Thoracic aorta (tissue), 2 donors: ENCODE measurements at regions not wholly inside any gene's neighbourhood (a gene's known extent, or its start where the extent isn't known, plus 50 kb on each side); places are given as distances from the start of the nearest gene placed in this dataset.

ENCODE experiments used
- ATAC-seq: fragments of 150-250 bp; one replicate; pipeline ENCODE4 v1.8.0; 2017; ENCODE audit warnings: low read depth; ENCODE audit not compliant: insufficient number of reproducible peaks, low FRiP score
- DNase-seq: peaks from one replicate; pipeline ENCODE4 v3.0.0-alpha.2; 2020; ENCODE audit warnings: low spot score
- H3K27ac ChIP-seq, 2 donors: fragments of 200-600 bp; sonication (generic); 1 replicate in 1 of 2; 2 replicates in 1 of 2; pipeline ENCODE4 v1.5.1; 2016; ENCODE audit warnings: mild to moderate bottlenecking in 2 of 2, moderate library complexity in 2 of 2
- H3K27me3 ChIP-seq: fragments of 200-600 bp; sonication (generic); replicated peaks from 2 replicates; pipeline ENCODE4 v1.6.0; 2016; ENCODE audit warnings: mild to moderate bottlenecking; ENCODE audit not compliant: insufficient read depth
- H3K36me3 ChIP-seq: fragments of 200-600 bp; sonication (generic); one replicate; pipeline ENCODE4 v1.5.1; 2016
- H3K4me1 ChIP-seq, 2 donors: fragments of 200-600 bp; sonication (generic); 1 replicate in 1 of 2; 2 replicates in 1 of 2; pipeline versions ENCODE4 v1.5.1 to v1.6.0; 2016; ENCODE audit warnings: low read depth in 2 of 2, mild to moderate bottlenecking in 1 of 2; ENCODE audit not compliant: control insufficient read depth in 1 of 2
- H3K4me3 ChIP-seq: fragments of 200-600 bp; sonication (generic); 2 replicates; pipeline ENCODE4 v1.5.1; 2016; ENCODE audit warnings: mild to moderate bottlenecking
- H3K9me3 ChIP-seq: fragments of 200-600 bp; sonication (generic); 2 replicates; pipeline ENCODE4 v1.5.1; 2016
- TF ChIP-seq, protein P1 (sequence below): fragments of 200-600 bp; sonication (generic); IDR thresholded peaks from one replicate; pipeline ENCODE4 v1.5.1; 2019; ENCODE audit warnings: antibody characterized with exemption

DNA sequence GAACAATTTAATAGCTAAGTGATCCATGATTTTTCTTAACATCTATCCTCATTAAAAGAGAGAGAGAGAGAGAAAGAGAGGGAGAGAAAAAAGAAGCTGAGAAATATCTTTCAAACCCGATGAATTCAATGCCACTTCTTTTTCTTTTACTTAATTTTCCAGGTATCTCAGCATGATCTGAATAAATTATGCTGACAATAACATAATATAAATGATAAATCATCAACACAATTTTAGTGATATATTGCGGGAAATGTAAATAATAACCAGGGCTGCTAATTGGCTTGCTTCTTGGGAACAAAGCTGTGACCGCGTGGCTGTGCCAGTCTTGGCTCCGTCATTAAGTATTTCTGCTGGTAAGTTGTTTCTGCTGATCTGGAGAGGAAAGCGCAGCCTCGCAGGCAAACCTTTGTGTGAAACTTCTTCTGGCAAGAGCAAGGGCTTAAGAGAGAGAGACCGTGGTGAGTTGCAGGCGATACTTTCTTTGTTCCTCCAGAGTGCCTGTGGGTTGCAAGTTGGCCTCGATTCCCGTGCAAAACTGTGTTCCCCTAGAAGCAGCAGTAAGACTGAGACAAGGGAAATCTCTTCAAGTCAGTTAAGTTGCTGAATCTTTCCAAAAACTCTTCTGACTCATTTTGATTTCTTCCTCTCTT, 489.1 kb upstream of the TSHZ3 start:
- Histone ChIP-seq H3K27me3 (no peaks in the 10 kb centered on the region), H3K4me1 (no peaks in the 10 kb centered on the region), H3K36me3 (no peaks in the 10 kb centered on the region), H3K27ac (no peak overlapping the region), H3K9me3 (no peaks in the 10 kb centered on the region), H3K4me3 (no peak overlapping the region)
- TF ChIP-seq, protein P1, sequence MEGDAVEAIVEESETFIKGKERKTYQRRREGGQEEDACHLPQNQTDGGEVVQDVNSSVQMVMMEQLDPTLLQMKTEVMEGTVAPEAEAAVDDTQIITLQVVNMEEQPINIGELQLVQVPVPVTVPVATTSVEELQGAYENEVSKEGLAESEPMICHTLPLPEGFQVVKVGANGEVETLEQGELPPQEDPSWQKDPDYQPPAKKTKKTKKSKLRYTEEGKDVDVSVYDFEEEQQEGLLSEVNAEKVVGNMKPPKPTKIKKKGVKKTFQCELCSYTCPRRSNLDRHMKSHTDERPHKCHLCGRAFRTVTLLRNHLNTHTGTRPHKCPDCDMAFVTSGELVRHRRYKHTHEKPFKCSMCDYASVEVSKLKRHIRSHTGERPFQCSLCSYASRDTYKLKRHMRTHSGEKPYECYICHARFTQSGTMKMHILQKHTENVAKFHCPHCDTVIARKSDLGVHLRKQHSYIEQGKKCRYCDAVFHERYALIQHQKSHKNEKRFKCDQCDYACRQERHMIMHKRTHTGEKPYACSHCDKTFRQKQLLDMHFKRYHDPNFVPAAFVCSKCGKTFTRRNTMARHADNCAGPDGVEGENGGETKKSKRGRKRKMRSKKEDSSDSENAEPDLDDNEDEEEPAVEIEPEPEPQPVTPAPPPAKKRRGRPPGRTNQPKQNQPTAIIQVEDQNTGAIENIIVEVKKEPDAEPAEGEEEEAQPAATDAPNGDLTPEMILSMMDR = no peak
- ATAC-seq = no peak
- no peak for DNase-seq

DNA sequence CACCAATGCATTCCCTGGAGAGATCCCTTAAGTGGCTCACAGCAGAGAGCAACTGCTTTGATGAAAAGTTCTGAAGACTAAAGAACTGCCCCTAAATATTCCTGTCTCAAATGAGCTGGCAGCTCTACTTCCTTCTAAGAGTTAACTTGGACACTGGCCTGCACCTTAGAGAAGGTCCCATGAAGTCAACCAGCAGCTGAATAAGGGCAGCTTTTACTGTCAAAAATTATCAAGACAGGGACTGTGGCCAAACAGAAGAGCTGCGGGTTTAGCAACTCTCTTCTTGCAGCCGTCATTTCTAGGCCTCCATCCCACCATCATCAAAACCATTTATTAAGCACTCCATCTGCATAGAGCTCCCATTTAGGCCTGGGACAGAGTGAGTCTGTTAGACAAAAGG, 491.1 kb upstream of the TSHZ3 start:
- no peaks in the 10 kb centered on the region for H3K36me3 ChIP-seq
- H3K4me1 ChIP-seq = no peaks in the 10 kb centered on the region
- DNase-seq (no peak), ATAC-seq (no peak)
- H3K27me3 ChIP-seq = no peaks in the 10 kb centered on the region
- H3K4me3 ChIP-seq = no peak overlapping the region
- TF ChIP-seq, protein P1 = no peak
- H3K27ac ChIP-seq = no peak overlapping the region
- H3K9me3 ChIP-seq = no peaks in the 10 kb centered on the region

DNA sequence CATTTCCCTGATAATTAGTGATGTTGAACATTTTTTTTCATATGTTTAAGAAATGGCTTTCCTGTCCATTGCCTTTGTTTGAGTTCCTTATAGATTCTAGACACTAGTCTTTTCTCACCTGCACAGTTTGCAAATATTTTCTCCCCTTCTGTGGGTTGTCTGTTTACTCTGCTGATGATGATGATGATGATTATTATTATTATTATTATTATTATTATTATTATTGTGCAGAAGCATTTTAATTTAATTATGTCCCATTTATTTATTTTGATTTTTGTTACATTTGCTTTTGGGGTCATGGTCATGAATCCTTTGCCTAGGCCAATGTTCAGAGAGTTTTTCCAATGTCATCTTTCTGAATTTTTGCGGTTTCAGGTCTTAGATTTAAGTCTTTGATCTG, 492.5 kb upstream of the TSHZ3 start:
- no peaks in the 10 kb centered on the region for H3K27me3 ChIP-seq
- no peaks in the 10 kb centered on the region for H3K36me3 ChIP-seq
- no peak overlapping the region for H3K4me3 ChIP-seq
- no peak overlapping the region for H3K27ac ChIP-seq
- no peaks in the 10 kb centered on the region for H3K9me3 ChIP-seq
- H3K4me1 ChIP-seq = no peaks in the 10 kb centered on the region
- TF ChIP-seq, protein P1 = no peak
- DNase-seq (no peak), ATAC-seq (no peak)

DNA sequence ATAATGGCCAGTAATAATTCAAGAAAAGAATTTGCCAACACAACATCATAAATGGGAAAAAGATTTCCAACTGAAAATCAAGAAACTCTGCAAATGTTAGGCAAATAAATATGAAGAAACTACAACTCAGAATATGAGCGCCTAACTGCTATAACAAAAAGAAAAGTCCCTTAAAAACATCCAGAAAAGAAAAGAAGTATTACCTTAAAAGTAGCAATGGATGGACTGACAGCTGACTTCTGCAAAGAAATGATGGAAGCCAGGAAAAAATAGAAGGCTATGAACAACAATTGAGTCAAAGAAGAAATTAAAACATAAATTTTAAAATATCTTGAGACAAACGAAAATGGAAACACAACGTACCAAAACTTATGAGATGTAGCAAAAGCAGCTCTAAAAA, 482.3 kb upstream of the ZNF507 start:
- Histone ChIP-seq H3K36me3 (no peaks in the 10 kb centered on the region), H3K9me3 (no peaks in the 10 kb centered on the region), H3K4me3 (no peak overlapping the region), H3K4me1 (no peaks in the 10 kb centered on the region), H3K27me3 (no peaks in the 10 kb centered on the region), H3K27ac (no peak overlapping the region)
- ATAC-seq (no peak), DNase-seq (no peak)
- TF ChIP-seq, protein P1 = no peak

DNA sequence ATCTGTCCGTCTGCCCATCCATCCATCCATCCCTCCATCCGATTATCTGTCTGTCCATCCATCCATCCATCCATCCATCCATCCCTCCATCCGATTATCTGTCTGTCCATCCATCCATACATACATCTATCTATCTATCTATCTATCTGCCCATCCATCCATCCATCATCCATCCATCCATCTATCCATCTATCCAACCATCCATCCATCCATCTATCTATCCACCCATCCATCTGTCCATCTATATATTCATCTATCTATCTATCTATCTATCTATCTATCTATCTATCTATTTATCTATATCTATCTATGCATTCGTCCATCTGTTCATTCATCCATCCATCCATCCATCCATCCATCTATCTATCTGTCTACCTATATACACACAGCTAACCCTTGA, 471.1 kb upstream of the ZNF507 start:
- Histone ChIP-seq H3K36me3 (no peaks in the 10 kb centered on the region), H3K27me3 (no peaks in the 10 kb centered on the region), H3K27ac (no peak overlapping the region), H3K9me3 (no peaks in the 10 kb centered on the region), H3K4me3 (no peak overlapping the region), H3K4me1 (no peaks in the 10 kb centered on the region)
- ATAC-seq (no peak), DNase-seq (no peak)
- TF ChIP-seq, protein P1 = no peak
